Hindlimb muscle (tissue), 1 donor: ENCODE measurements at regions not wholly inside any gene's neighbourhood (a gene's known extent, or its start where the extent isn't known, plus 50 kb on each side); places are given as distances from the start of the nearest gene placed in this dataset.

ENCODE experiments used
- DNase-seq: peaks from one replicate; pipeline ENCODE4 v3.0.0-alpha.2; 2013

GRCh38 chrX:38991656-38992440 lies 190.6 kb downstream of the MID1IP1 start:
- DNase-seq = no peak

GRCh38 chrX:38992441-38993096 lies 191.3 kb downstream of the MID1IP1 start:
- no peak for DNase-seq

- no peak for DNase-seq
Measured at GRCh38 chrX:38993500-38993899, 192.2 kb downstream of the MID1IP1 start.

GRCh38 chrX:38999099-38999498 lies 197.8 kb downstream of the MID1IP1 start:
- DNase-seq = no peak

GRCh38 chrX:38999967-39000745 lies 198.9 kb downstream of the MID1IP1 start:
- no peak for DNase-seq

GRCh38 chrX:39000802-39001201 lies 199.5 kb downstream of the MID1IP1 start:
- DNase-seq = no peak

- no peak for DNase-seq
Measured at GRCh38 chrX:39002466-39002865, 201.2 kb downstream of the MID1IP1 start.

- DNase-seq = no peak
Measured at GRCh38 chrX:39008549-39008948, 207.3 kb downstream of the MID1IP1 start.

GRCh38 chrX:39011454-39012221 lies 210.4 kb downstream of the MID1IP1 start:
- no peak for DNase-seq

GRCh38 chrX:39012621-39013111 lies 211.4 kb downstream of the MID1IP1 start:
- DNase-seq = no peak

GRCh38 chrX:39016556-39016955 lies 215.3 kb downstream of the MID1IP1 start:
- no peak for DNase-seq

GRCh38 chrX:39017077-39017476 lies 215.8 kb downstream of the MID1IP1 start:
- no peak for DNase-seq

GRCh38 chrX:39017716-39018115 lies 216.5 kb downstream of the MID1IP1 start:
- no peak for DNase-seq

- no peak for DNase-seq
Measured at GRCh38 chrX:39018541-39018940, 217.3 kb downstream of the MID1IP1 start.

GRCh38 chrX:39019056-39019455 lies 217.8 kb downstream of the MID1IP1 start:
- DNase-seq = no peak

GRCh38 chrX:39020051-39020669 lies 218.9 kb downstream of the MID1IP1 start:
- DNase-seq = no peak

GRCh38 chrX:39022106-39022505 lies 220.8 kb downstream of the MID1IP1 start:
- DNase-seq = no peak

GRCh38 chrX:39029221-39029620 lies 228.0 kb downstream of the MID1IP1 start:
- DNase-seq = no peak

GRCh38 chrX:39030636-39031035 lies 229.4 kb downstream of the MID1IP1 start:
- no peak for DNase-seq

- DNase-seq = no peak
Measured at GRCh38 chrX:39039890-39040289, 238.6 kb downstream of the MID1IP1 start.

- no peak for DNase-seq
Measured at GRCh38 chrX:39043838-39044550, 242.7 kb downstream of the MID1IP1 start.
